ENCODE measurements at regions not wholly inside any gene's neighbourhood (a gene's known extent, or its start where the extent isn't known, plus 50 kb on each side); places are given as distances from the start of the nearest gene placed in this dataset.

- no peak for TF ChIP-seq EZH2 (IDR thresholded peaks at IDR 0.05; ENCODE audit: insufficient read depth, poor library complexity, severe bottlenecking)
- no peak for TF ChIP-seq EZH2phosphoT487 (IDR thresholded peaks at IDR 0.05; ENCODE audit: insufficient read depth, low read depth)
Measured at GRCh38 chr12:75660107-75660530, 148.7 kb upstream of the KRR1 start.
